CD4-positive, alpha-beta T cell (primary cell): ENCODE measurements at regions not wholly inside any gene's neighbourhood (a gene's known extent, or its start where the extent isn't known, plus 50 kb on each side); places are given as distances from the start of the nearest gene placed in this dataset.
"Not testable (repeated sequence)": the region's sequence is repeated elsewhere in the genome, so short reads cannot be mapped to it uniquely, and the experiment has no call there.

Experiments used
- ATAC-seq: fragments of 200-7000 bp; cut with Tn5 transposase; one replicate; pipeline ENCODE4 v1.10.0; 2022; ENCODE audit warnings: mild to moderate bottlenecking; ENCODE audit not compliant: poor library complexity
- CTCF ChIA-PET: fragments of 350-600 bp; sonication (Branson Sonifier 250); formaldehyde crosslinking; loops from one replicate; lab custom pipeline; 2021; ENCODE audit warnings: antibody characterized with exemption, inconsistent platforms; lab: Charles Lee
- POLR2A ChIA-PET: fragments of 350-600 bp; sonication (Branson Sonifier 250); formaldehyde crosslinking; loops from one replicate; lab custom pipeline; 2021; ENCODE audit warnings: antibody characterized with exemption, inconsistent platforms; lab: Charles Lee
- DNase-seq, 14 experiments: peaks; one replicate each; pipeline ENCODE4 v3.0.0-alpha.2; 2013 to 2020; ENCODE audit warnings: mixed read lengths in 2 of 14
- H3K27ac ChIP-seq, 2 donors: one replicate each; pipeline versions ENCODE4 v1.5.1 to v1.7.0; 2013; ENCODE audit warnings: low read length in 2 of 2, low read depth in 1 of 2, mild to moderate bottlenecking in 1 of 2
- H3K27me3 ChIP-seq, 2 experiments: 1 replicate in 1 of 2; 2 replicates in 1 of 2; pipeline versions ENCODE4 v1.6.1 to v1.7.0; 2013; ENCODE audit warnings: low read length in 2 of 2, control low read depth in 1 of 2, mild to moderate bottlenecking in 1 of 2, moderate library complexity in 1 of 2; ENCODE audit not compliant: insufficient read depth in 2 of 2, control insufficient read depth in 1 of 2
- H3K36me3 ChIP-seq: one replicate; pipeline ENCODE4 v1.6.1; 2013; ENCODE audit warnings: low read length, control low read depth; ENCODE audit not compliant: insufficient read depth
- H3K4me1 ChIP-seq: one replicate; pipeline ENCODE4 v1.6.1; 2013; ENCODE audit warnings: low read length, control low read depth; ENCODE audit not compliant: insufficient read depth
- H3K4me3 ChIP-seq: one replicate; pipeline ENCODE4 v1.5.1; 2013; ENCODE audit warnings: mild to moderate bottlenecking, low read length, moderate library complexity
- H3K9me3 ChIP-seq, 2 experiments: 1 replicate in 1 of 2; 2 replicates in 1 of 2; pipeline versions ENCODE4 v1.6.1 to v1.7.0; 2013; ENCODE audit warnings: low read length in 2 of 2, mild to moderate bottlenecking in 2 of 2, control low read depth in 1 of 2, moderate library complexity in 1 of 2; ENCODE audit not compliant: control insufficient read depth in 1 of 2, insufficient read depth in 1 of 2
- H3K27ac Mint-ChIP-seq: one replicate; pipeline ENCODE4 v1.8.0; 2020; ENCODE audit warnings: mixed read lengths
- H3K27me3 Mint-ChIP-seq: one replicate; pipeline ENCODE4 v1.8.0; 2021; ENCODE audit warnings: mixed read lengths
- H3K36me3 Mint-ChIP-seq: one replicate; pipeline ENCODE4 v1.8.0; 2021; ENCODE audit warnings: low read depth, mixed read lengths
- H3K4me1 Mint-ChIP-seq: one replicate; pipeline ENCODE4 v1.8.0; 2021; ENCODE audit warnings: low read depth, mixed read lengths
- H3K4me3 Mint-ChIP-seq: one replicate; pipeline ENCODE4 v1.8.0; 2020; ENCODE audit warnings: mild to moderate bottlenecking, mixed read lengths
- H3K9me3 Mint-ChIP-seq: one replicate; pipeline ENCODE4 v1.8.0; 2020; ENCODE audit warnings: mixed read lengths
- intact Hi-C, 2 experiments: fragments of 100-400 bp; cut with DNase I in 1 of 2; cut with micrococcal nuclease in 1 of 2; formaldehyde crosslinking; loops; one replicate each; pipeline versions ENCODE4 v1.15.1 to v1.9.0; 2023 to 2025; cut with DNase I, micrococcal nuclease
- TF ChIP-seq, protein P1 (sequence below): fragments of 200-600 bp; IDR thresholded peaks from one replicate; pipeline ENCODE4 v1.8.0; 2022; ENCODE audit warnings: antibody characterized with exemption, mild to moderate bottlenecking

DNA sequence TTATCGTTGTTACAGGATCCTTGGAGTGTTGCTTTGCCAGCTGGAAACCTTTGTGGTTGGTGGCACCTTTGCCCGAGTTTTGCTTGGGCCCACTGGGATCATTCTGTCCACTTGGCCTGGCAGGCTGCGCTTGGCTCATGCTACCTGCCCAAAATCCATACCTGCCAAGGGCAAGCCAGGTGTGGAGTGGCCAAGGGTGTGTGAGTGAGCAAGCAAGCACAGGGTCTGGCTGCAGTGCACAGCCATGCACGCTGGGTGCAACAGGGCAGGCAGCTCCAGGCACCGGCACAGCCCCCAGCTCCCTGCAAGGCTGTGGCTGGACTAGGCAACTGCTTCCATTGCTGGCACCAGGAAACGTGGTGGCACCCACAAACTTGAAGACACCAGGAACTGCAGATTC, 421.8 kb downstream of the ARL4A start:
- no peaks in the 10 kb centered on the region for H3K36me3 Mint-ChIP-seq
- H3K4me3 Mint-ChIP-seq: no peak overlapping the region
- CTCF ChIA-PET: no interaction called here
- intact Hi-C loops: no loop called here
- H3K36me3 ChIP-seq: no peaks in the 10 kb centered on the region
- no peak overlapping the region for H3K27ac ChIP-seq
- ATAC-seq (no peak), DNase-seq (no peak)
- H3K27me3 Mint-ChIP-seq: no peaks in the 10 kb centered on the region
- H3K9me3 Mint-ChIP-seq: no peaks in the 10 kb centered on the region
- H3K27ac Mint-ChIP-seq: no peak overlapping the region
- no peaks in the 10 kb centered on the region for H3K4me1 ChIP-seq
- H3K4me1 Mint-ChIP-seq: no peaks in the 10 kb centered on the region
- no peaks in the 10 kb centered on the region for H3K27me3 ChIP-seq
- POLR2A ChIA-PET: no interaction called here
- H3K9me3 ChIP-seq: peaks cover 0 to 5% of the 10 kb centered on the region in 2 experiments
- TF ChIP-seq, protein P1, sequence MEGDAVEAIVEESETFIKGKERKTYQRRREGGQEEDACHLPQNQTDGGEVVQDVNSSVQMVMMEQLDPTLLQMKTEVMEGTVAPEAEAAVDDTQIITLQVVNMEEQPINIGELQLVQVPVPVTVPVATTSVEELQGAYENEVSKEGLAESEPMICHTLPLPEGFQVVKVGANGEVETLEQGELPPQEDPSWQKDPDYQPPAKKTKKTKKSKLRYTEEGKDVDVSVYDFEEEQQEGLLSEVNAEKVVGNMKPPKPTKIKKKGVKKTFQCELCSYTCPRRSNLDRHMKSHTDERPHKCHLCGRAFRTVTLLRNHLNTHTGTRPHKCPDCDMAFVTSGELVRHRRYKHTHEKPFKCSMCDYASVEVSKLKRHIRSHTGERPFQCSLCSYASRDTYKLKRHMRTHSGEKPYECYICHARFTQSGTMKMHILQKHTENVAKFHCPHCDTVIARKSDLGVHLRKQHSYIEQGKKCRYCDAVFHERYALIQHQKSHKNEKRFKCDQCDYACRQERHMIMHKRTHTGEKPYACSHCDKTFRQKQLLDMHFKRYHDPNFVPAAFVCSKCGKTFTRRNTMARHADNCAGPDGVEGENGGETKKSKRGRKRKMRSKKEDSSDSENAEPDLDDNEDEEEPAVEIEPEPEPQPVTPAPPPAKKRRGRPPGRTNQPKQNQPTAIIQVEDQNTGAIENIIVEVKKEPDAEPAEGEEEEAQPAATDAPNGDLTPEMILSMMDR: no peak
- H3K4me3 ChIP-seq: no peak overlapping the region

DNA sequence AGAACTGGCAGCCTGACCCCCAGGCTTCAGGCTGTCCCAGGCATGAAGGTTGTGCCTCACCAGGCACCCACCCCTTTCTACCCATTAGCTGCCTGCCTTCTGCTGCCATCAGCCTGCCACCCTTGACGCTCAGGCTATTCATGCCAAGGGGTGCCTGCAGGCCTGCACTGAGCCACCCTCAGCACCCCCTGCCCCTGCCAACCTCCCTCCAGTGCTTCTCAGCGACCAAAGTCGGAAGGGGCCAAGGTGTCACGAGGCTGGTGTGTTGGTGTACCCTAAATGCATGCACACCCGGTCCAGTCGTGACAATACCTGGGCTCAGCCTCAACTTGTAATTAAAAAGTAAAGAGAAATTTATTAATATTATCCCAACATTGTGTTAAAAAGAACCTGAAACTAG, 422.7 kb downstream of the ARL4A start:
- no peaks in the 10 kb centered on the region for H3K36me3 Mint-ChIP-seq
- H3K27ac ChIP-seq: no peak overlapping the region
- peaks cover 0 to 5% of the 10 kb centered on the region in 2 experiments for H3K9me3 ChIP-seq
- no peak for DNase-seq
- POLR2A ChIA-PET: no interaction called here
- H3K27me3 Mint-ChIP-seq: peaks cover 4% of the 10 kb centered on the region
- H3K4me1 Mint-ChIP-seq: no peaks in the 10 kb centered on the region
- CTCF ChIA-PET: no interaction called here
- no peaks in the 10 kb centered on the region for H3K4me1 ChIP-seq
- H3K4me3 Mint-ChIP-seq: no peak overlapping the region
- intact Hi-C loops: no loop called here
- no peak for ATAC-seq
- H3K4me3 ChIP-seq: no peak overlapping the region
- no peak overlapping the region for H3K27ac Mint-ChIP-seq
- no peaks in the 10 kb centered on the region for H3K9me3 Mint-ChIP-seq
- no peaks in the 10 kb centered on the region for H3K27me3 ChIP-seq
- TF ChIP-seq, protein P1: no peak
- H3K36me3 ChIP-seq: no peaks in the 10 kb centered on the region

DNA sequence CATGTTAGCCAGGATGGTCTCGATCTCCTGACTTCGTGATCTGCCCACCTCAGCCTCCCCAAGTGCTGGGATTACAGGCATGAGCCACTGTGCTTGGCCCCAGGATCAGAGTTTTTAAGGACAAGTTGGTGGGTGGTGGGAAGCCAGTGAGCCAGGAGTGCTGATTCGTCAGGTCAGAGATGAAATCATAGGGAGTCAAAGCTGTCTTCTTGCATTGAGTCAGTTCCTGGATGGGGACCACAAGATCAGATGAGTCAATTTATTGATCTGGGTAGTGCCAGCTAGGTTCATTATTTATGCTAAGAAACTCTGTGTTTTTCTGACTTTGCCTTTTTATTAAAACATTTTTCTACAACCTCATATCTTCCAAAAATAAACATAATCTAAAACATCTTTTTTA, 423.8 kb downstream of the ARL4A start:
- Mint-ChIP-seq H3K36me3 (no peaks in the 10 kb centered on the region), H3K27me3 (peaks cover 4% of the 10 kb centered on the region), H3K9me3 (no peaks in the 10 kb centered on the region), H3K4me3 (no peak overlapping the region), H3K27ac (no peak overlapping the region), H3K4me1 (no peaks in the 10 kb centered on the region)
- ChIA-PET POLR2A (no interaction called here), CTCF (no interaction called here)
- H3K9me3 ChIP-seq: peaks cover 0 to 5% of the 10 kb centered on the region in 2 experiments
- intact Hi-C loops: no loop called here
- H3K4me3 ChIP-seq: no peak overlapping the region
- DNase-seq: no peak
- ATAC-seq: no peak
- no peaks in the 10 kb centered on the region for H3K36me3 ChIP-seq
- TF ChIP-seq, protein P1: no peak
- H3K4me1 ChIP-seq: no peaks in the 10 kb centered on the region
- no peaks in the 10 kb centered on the region for H3K27me3 ChIP-seq
- H3K27ac ChIP-seq: no peak overlapping the region

DNA sequence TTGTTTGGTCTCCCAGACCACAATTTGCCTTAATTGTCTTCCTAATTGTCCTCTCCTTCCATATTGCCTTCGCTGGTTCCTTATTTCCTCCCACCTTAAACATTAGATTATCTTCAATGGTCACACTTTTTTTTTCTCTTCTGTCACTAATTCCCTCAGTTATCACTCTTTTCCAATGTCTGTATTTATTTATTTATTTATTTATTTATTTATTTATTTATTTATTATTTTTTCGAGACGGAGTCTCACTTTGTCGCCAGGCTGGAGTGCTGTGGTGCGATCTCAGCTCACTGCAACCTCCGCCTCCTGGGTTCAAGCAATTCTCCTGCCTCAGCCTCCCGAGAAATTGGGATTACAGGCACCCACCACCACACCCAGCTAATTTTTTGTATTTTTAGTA, 426.8 kb downstream of the ARL4A start:
- intact Hi-C loops, H3K9me3 Mint-ChIP-seq, H3K27ac Mint-ChIP-seq, H3K27me3 Mint-ChIP-seq, H3K27me3 ChIP-seq, H3K36me3 ChIP-seq, H3K4me3 ChIP-seq, H3K4me1 ChIP-seq, H3K27ac ChIP-seq, H3K9me3 ChIP-seq, CTCF ChIA-PET, H3K36me3 Mint-ChIP-seq, POLR2A ChIA-PET, H3K4me1 Mint-ChIP-seq, H3K4me3 Mint-ChIP-seq, ATAC-seq, DNase-seq: not testable (repeated sequence)
